Ishikawa (cell line): ENCODE measurements at regions not wholly inside any gene's neighbourhood (a gene's known extent, or its start where the extent isn't known, plus 50 kb on each side); places are given as distances from the start of the nearest gene placed in this dataset.

Experiments used
- CEBPB ChIP-seq: IDR thresholded peaks from 2 replicates; pipeline ENCODE4 v1.6.1; 2012
- EP300 ChIP-seq: IDR thresholded peaks from 2 replicates; pipeline ENCODE4 v1.6.1; 2012; ENCODE audit warnings: borderline replicate concordance
- RAD21 ChIP-seq: IDR thresholded peaks from 2 replicates; pipeline ENCODE4 v1.6.1; 2012; ENCODE audit warnings: low read depth
- TAF1 ChIP-seq: IDR thresholded peaks from 2 replicates; pipeline ENCODE4 v1.6.1; 2012; ENCODE audit warnings: low read depth, mild to moderate bottlenecking
- TEAD4 ChIP-seq: IDR thresholded peaks from 2 replicates; pipeline ENCODE4 v1.6.1; 2012
- YY1 ChIP-seq: IDR thresholded peaks from 2 replicates; pipeline ENCODE4 v1.6.1; 2012; ENCODE audit warnings: low read depth
- TF ChIP-seq, protein P1 (sequence below): IDR thresholded peaks from 2 replicates; pipeline ENCODE4 v1.6.1; 2012

DNA sequence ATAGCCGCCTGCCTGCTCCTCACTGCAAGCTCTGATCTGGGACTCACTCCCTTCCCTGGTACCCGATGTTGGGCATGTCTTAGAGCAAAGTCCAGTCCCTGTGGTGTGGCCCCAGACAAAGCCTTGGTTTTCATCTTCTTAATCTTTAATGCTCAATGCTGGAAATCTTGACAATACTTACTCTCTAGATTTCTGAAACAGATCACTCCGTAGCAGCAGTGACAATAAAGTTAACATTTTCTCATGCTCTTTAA is 260.2 kb upstream of the IRX2 start:
- TF ChIP-seq RAD21, result no peak
- TF ChIP-seq TAF1, result no peak
- no peak for TF ChIP-seq CEBPB
- TF ChIP-seq EP300, result no peak
- TF ChIP-seq TEAD4, result no peak
- TF ChIP-seq YY1, result no peak
- TF ChIP-seq, protein P1, sequence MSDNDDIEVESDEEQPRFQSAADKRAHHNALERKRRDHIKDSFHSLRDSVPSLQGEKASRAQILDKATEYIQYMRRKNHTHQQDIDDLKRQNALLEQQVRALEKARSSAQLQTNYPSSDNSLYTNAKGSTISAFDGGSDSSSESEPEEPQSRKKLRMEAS, result no peak
